ENCODE measurements at regions not wholly inside any gene's neighbourhood (a gene's known extent, or its start where the extent isn't known, plus 50 kb on each side); places are given as distances from the start of the nearest gene placed in this dataset.

- ChIA-PET POLR2A (interaction anchor here (0.6 kb wide), 1 partner anchor 53 kb away, joined by 3 read pairs; no protein-coding TSS in a partner anchor), CTCF (no interaction called here)
- no peak for TF ChIP-seq FOXK2 (IDR thresholded peaks at IDR 0.05)
- no peak for TF ChIP-seq TARDBP (IDR thresholded peaks at IDR 0.05)
- no peak for TF ChIP-seq ELF4 (IDR thresholded peaks at IDR 0.05)
- no peak for TF ChIP-seq SP1 (IDR thresholded peaks at IDR 0.05)
- TF ChIP-seq ZNF384 (IDR thresholded peaks at IDR 0.05), result no peak
- no peak for TF ChIP-seq FOXA1 (IDR thresholded peaks at IDR 0.05)
- no peak for TF ChIP-seq HDGF (IDR thresholded peaks at IDR 0.05; ENCODE audit: borderline replicate concordance)
- no peak for TF ChIP-seq FOXM1 (IDR thresholded peaks at IDR 0.05; ENCODE audit: borderline replicate concordance)
- TF ChIP-seq BHLHE40 (IDR thresholded peaks at IDR 0.05; ENCODE audit: borderline replicate concordance), result no peak
- DNase-seq (ENCODE audit: extremely low spot score), result no peak
Measured at GRCh38 chr6:102895683-102896082, 1502.2 kb downstream of the GRIK2 start.

GRCh38 chr6:102885165-102885564 is 1491.7 kb downstream of the GRIK2 start:
- TF ChIP-seq PKNOX1 (IDR thresholded peaks at IDR 0.05) (no peak), CTBP1 (IDR thresholded peaks at IDR 0.05; ENCODE audit: borderline replicate concordance) (no peak)
- POLR2A ChIA-PET, result no interaction called here
- CTCF ChIA-PET, result no interaction called here
- DNase-seq (ENCODE audit: extremely low spot score), result no peak

- DNase-seq (ENCODE audit: extremely low spot score), result no peak
- TF ChIP-seq TARDBP (IDR thresholded peaks at IDR 0.05) (no peak), ZNF384 (IDR thresholded peaks at IDR 0.05) (no peak), SUZ12 (IDR thresholded peaks at IDR 0.05) (no peak), NFRKB (IDR thresholded peaks at IDR 0.05) (no peak), BHLHE40 (IDR thresholded peaks at IDR 0.05; ENCODE audit: borderline replicate concordance) (no peak), CTBP1 (IDR thresholded peaks at IDR 0.05; ENCODE audit: borderline replicate concordance) (no peak), FOXM1 (IDR thresholded peaks at IDR 0.05; ENCODE audit: borderline replicate concordance) (no peak), HDGF (IDR thresholded peaks at IDR 0.05; ENCODE audit: borderline replicate concordance) (no peak), L3MBTL2 (conservative IDR thresholded peaks at IDR 0.05) (no peak), FOXA1 (IDR thresholded peaks at IDR 0.05) (no peak), SP1 (IDR thresholded peaks at IDR 0.05) (no peak), PKNOX1 (IDR thresholded peaks at IDR 0.05) (no peak), LEF1 (IDR thresholded peaks at IDR 0.05; ENCODE audit: borderline replicate concordance) (no peak), ELF4 (IDR thresholded peaks at IDR 0.05) (no peak), FOXK2 (IDR thresholded peaks at IDR 0.05) (no peak)
- ChIA-PET CTCF (no interaction called here), POLR2A (no interaction called here)
Measured at GRCh38 chr6:102853249-102853955, 1459.9 kb downstream of the GRIK2 start.

DNA sequence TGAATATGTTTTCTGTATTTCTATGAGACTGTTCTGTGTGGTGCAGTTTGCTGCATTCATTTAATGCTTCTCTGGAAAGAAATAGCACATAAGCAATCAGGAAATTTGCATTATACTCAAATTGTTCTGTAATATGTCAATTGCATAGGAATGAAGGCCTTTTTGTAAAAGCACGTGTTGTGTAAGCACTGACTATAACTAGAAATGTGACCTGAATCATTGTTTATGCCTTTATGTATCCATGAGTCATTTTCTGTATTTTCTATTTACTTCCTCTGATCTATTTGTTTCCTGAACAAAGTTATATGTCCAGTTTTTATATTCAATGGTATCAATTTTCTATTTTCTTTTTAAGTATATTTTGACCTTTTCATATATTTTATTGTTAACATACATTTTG is 1455.3 kb downstream of the GRIK2 start:
- ChIA-PET CTCF (no interaction called here), POLR2A (no interaction called here)
- TF ChIP-seq ZNF384 (IDR thresholded peaks at IDR 0.05) (no peak), FOXM1 (IDR thresholded peaks at IDR 0.05; ENCODE audit: borderline replicate concordance) (no peak), FOXA1 (IDR thresholded peaks at IDR 0.05) (no peak), PKNOX1 (IDR thresholded peaks at IDR 0.05) (no peak), L3MBTL2 (conservative IDR thresholded peaks at IDR 0.05) (no peak), CTBP1 (IDR thresholded peaks at IDR 0.05; ENCODE audit: borderline replicate concordance) (no peak), SP1 (IDR thresholded peaks at IDR 0.05) (no peak), BHLHE40 (IDR thresholded peaks at IDR 0.05; ENCODE audit: borderline replicate concordance) (no peak), SUZ12 (IDR thresholded peaks at IDR 0.05) (no peak), ELF4 (IDR thresholded peaks at IDR 0.05) (no peak), NFRKB (IDR thresholded peaks at IDR 0.05) (no peak), HDGF (IDR thresholded peaks at IDR 0.05; ENCODE audit: borderline replicate concordance) (no peak), FOXK2 (IDR thresholded peaks at IDR 0.05) (no peak), ARNT (IDR thresholded peaks at IDR 0.05) (no peak), TARDBP (IDR thresholded peaks at IDR 0.05) (no peak), LEF1 (IDR thresholded peaks at IDR 0.05; ENCODE audit: borderline replicate concordance) (no peak)
- no peak for DNase-seq (ENCODE audit: extremely low spot score)

- no peak for DNase-seq (ENCODE audit: extremely low spot score)
- CTCF ChIA-PET, result no interaction called here
- POLR2A ChIA-PET, result no interaction called here
- no peak for TF ChIP-seq PKNOX1 (IDR thresholded peaks at IDR 0.05)
- TF ChIP-seq SP1 (IDR thresholded peaks at IDR 0.05), result no peak
- no peak for TF ChIP-seq TARDBP (IDR thresholded peaks at IDR 0.05)
- no peak for TF ChIP-seq ARNT (IDR thresholded peaks at IDR 0.05)
- TF ChIP-seq ZNF384 (IDR thresholded peaks at IDR 0.05), result no peak
- no peak for TF ChIP-seq SUZ12 (IDR thresholded peaks at IDR 0.05)
- no peak for TF ChIP-seq FOXA1 (IDR thresholded peaks at IDR 0.05)
- TF ChIP-seq FOXM1 (IDR thresholded peaks at IDR 0.05; ENCODE audit: borderline replicate concordance), result no peak
- TF ChIP-seq LEF1 (IDR thresholded peaks at IDR 0.05; ENCODE audit: borderline replicate concordance), result no peak
Measured at GRCh38 chr6:102848210-102848609, 1454.7 kb downstream of the GRIK2 start.

DNA sequence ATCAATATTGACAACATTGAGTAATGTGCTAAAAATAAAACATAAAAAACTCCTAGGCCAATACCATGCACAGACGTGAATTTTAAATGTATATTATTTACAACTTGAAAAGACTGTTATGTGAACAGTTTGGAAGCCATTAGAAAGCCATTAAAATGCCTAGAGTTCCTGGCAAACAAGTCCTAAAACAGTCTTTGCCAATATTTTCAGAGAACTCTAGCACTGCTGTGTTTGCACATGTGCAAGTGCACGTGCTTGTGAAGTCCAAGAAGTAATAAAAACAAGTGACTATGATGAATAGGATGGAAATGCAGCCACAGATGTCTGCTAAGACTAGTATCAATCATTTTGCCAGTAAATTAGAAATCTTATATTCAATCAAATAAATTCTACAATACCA is 1447.6 kb downstream of the GRIK2 start:
- ChIA-PET POLR2A (no interaction called here), CTCF (interaction anchor here (0.6 kb wide), 1 partner anchor 436 kb away, joined by 5 read pairs; no protein-coding TSS in a partner anchor)
- 0 out of 2 replicates have a peak, but pooled peaks have one; percentile 15 for TF ChIP-seq PKNOX1 (IDR thresholded peaks at IDR 0.05)
- no peak for TF ChIP-seq NFRKB (IDR thresholded peaks at IDR 0.05)
- no peak for DNase-seq (ENCODE audit: extremely low spot score)
